PC-9 (cell line): ENCODE measurements at regions not wholly inside any gene's neighbourhood (a gene's known extent, or its start where the extent isn't known, plus 50 kb on each side); places are given as distances from the start of the nearest gene placed in this dataset.

ENCODE experiments used
- EZH2 ChIP-seq: fragments of 200-600 bp; sonication (generic); IDR thresholded peaks from 2 replicates; pipeline ENCODE4 v1.8.0; 2017; ENCODE audit warnings: antibody characterized with exemption, low read depth
- TF ChIP-seq, protein P1 (sequence below): fragments of 200-600 bp; sonication (generic); conservative IDR thresholded peaks from 2 replicates; pipeline ENCODE4 v1.6.1; 2017; ENCODE audit warnings: mixed run types, antibody characterized with exemption, mild to moderate bottlenecking, moderate library complexity

DNA sequence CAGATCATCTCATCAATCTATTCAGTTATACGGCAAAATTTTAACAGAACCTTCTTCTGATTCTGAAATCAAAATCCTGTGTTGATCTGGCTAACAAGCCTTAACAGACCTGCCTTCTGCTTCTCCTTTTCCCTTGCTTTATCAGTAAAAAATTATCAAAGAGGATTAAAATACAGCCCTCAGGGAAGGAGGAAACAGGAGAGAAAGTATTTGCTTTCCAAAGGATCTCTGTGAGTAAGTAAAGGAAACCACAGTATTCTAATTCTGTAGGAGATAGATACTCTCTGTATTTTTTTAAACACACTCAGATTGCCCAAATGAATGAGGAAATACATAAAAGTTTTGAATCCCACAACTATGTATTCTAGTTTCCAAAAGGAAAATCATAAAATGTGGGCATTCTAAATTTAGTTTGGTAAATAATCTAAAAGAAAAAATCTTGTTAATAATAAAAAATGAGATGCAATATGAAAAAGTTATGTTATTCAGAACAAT lies 221.8 kb downstream of the ZIC1 start:
- TF ChIP-seq, protein P1, sequence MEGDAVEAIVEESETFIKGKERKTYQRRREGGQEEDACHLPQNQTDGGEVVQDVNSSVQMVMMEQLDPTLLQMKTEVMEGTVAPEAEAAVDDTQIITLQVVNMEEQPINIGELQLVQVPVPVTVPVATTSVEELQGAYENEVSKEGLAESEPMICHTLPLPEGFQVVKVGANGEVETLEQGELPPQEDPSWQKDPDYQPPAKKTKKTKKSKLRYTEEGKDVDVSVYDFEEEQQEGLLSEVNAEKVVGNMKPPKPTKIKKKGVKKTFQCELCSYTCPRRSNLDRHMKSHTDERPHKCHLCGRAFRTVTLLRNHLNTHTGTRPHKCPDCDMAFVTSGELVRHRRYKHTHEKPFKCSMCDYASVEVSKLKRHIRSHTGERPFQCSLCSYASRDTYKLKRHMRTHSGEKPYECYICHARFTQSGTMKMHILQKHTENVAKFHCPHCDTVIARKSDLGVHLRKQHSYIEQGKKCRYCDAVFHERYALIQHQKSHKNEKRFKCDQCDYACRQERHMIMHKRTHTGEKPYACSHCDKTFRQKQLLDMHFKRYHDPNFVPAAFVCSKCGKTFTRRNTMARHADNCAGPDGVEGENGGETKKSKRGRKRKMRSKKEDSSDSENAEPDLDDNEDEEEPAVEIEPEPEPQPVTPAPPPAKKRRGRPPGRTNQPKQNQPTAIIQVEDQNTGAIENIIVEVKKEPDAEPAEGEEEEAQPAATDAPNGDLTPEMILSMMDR, result no peak
- TF ChIP-seq EZH2, result no peak
